Trophoblast cell (in vitro differentiated cells and primary cell): ENCODE measurements at regions not wholly inside any gene's neighbourhood (a gene's known extent, or its start where the extent isn't known, plus 50 kb on each side); places are given as distances from the start of the nearest gene placed in this dataset.

Experiments used
- DNase-seq, 2 donors: peaks; one replicate each; pipeline ENCODE4 v3.0.0-alpha.2; 2016
- H2AFZ ChIP-seq: 2 replicates; pipeline ENCODE4 v1.6.1; 2013; ENCODE audit warnings: low read length, moderate library complexity, mild to moderate bottlenecking; ENCODE audit not compliant: insufficient read depth, poor library complexity
- H2AK5ac ChIP-seq: 2 replicates; pipeline ENCODE4 v1.6.1; 2013; ENCODE audit warnings: mild to moderate bottlenecking, low read length
- H2BK120ac ChIP-seq: 2 replicates; pipeline ENCODE4 v1.6.1; 2013; ENCODE audit warnings: low read length, mild to moderate bottlenecking, moderate library complexity; ENCODE audit not compliant: insufficient read depth, poor library complexity
- H2BK12ac ChIP-seq: 2 replicates; pipeline ENCODE4 v1.6.1; 2013; ENCODE audit warnings: mild to moderate bottlenecking, low read length, moderate library complexity
- H2BK5ac ChIP-seq: 2 replicates; pipeline ENCODE4 v1.6.1; 2013; ENCODE audit warnings: low read length, low read depth, moderate library complexity, mild to moderate bottlenecking; ENCODE audit not compliant: poor library complexity
- H3K14ac ChIP-seq: 2 replicates; pipeline ENCODE4 v1.6.1; 2013; ENCODE audit warnings: mild to moderate bottlenecking, low read length
- H3K18ac ChIP-seq: 2 replicates; pipeline ENCODE4 v1.6.1; 2013; ENCODE audit warnings: mild to moderate bottlenecking, low read length
- H3K23ac ChIP-seq: 2 replicates; pipeline ENCODE4 v1.6.1; 2013; ENCODE audit warnings: low read length
- H3K27ac ChIP-seq: 2 replicates; pipeline ENCODE4 v1.5.1; 2013; ENCODE audit warnings: low read depth, mild to moderate bottlenecking, inconsistent platforms, low read length, moderate library complexity
- H3K27me3 ChIP-seq: 2 replicates; pipeline ENCODE4 v1.6.1; 2013; ENCODE audit warnings: inconsistent platforms, mild to moderate bottlenecking, low read length, moderate library complexity; ENCODE audit not compliant: insufficient read depth
- H3K36me3 ChIP-seq, 2 experiments: 1 replicate in 1 of 2; 2 replicates in 1 of 2; pipeline ENCODE4 v1.6.1; 2013; ENCODE audit warnings: low read length in 2 of 2, mild to moderate bottlenecking in 2 of 2, moderate library complexity in 1 of 2; ENCODE audit not compliant: insufficient read depth in 2 of 2, control insufficient read depth in 1 of 2
- H3K4ac ChIP-seq: 2 replicates; pipeline ENCODE4 v1.6.1; 2013; ENCODE audit warnings: low read depth, mild to moderate bottlenecking, low read length, moderate library complexity
- H3K4me1 ChIP-seq, 2 experiments: 1 replicate in 1 of 2; 2 replicates in 1 of 2; pipeline ENCODE4 v1.6.1; 2013; ENCODE audit warnings: low read length in 2 of 2, mild to moderate bottlenecking in 2 of 2, moderate library complexity in 1 of 2; ENCODE audit not compliant: insufficient read depth in 2 of 2, control insufficient read depth in 1 of 2
- H3K4me2 ChIP-seq: 2 replicates; pipeline ENCODE4 v1.6.1; 2013; ENCODE audit warnings: inconsistent platforms, mild to moderate bottlenecking, low read length, moderate library complexity
- H3K4me3 ChIP-seq: 2 replicates; pipeline ENCODE4 v1.5.1; 2013; ENCODE audit warnings: mild to moderate bottlenecking, low read depth, low read length, inconsistent platforms
- H3K79me1 ChIP-seq: one replicate; pipeline ENCODE4 v1.6.1; 2013; ENCODE audit warnings: low read length
- H3K79me2 ChIP-seq: 2 replicates; pipeline ENCODE4 v1.6.1; 2013; ENCODE audit warnings: low read length, mild to moderate bottlenecking; ENCODE audit not compliant: control insufficient read depth, insufficient read depth, poor library complexity
- H3K9ac ChIP-seq: 2 replicates; pipeline ENCODE4 v1.6.1; 2013; ENCODE audit warnings: mild to moderate bottlenecking, low read length
- H3K9me3 ChIP-seq: 2 replicates; pipeline ENCODE4 v1.6.1; 2013; ENCODE audit warnings: low read depth, mild to moderate bottlenecking, control low read depth, inconsistent platforms, low read length; ENCODE audit not compliant: insufficient read depth
- H4K12ac ChIP-seq: 2 replicates; pipeline ENCODE4 v1.6.1; 2013; ENCODE audit warnings: low read depth, mild to moderate bottlenecking, low read length, moderate library complexity
- H4K8ac ChIP-seq: 2 replicates; pipeline ENCODE4 v1.6.1; 2013; ENCODE audit warnings: low read depth, mild to moderate bottlenecking, low read length, moderate library complexity
- H4K91ac ChIP-seq: one replicate; pipeline ENCODE4 v1.6.1; 2013; ENCODE audit warnings: low read depth, mild to moderate bottlenecking, low read length, moderate library complexity
- WGBS: extraction: QIAGEN DNeasy Blood & Tissue Kit; methylation state at CpG from one replicate; pipeline ENCODE4 v1.1.7; 2013; ENCODE audit warnings: missing lambda C conversion rate; ENCODE audit not compliant: insufficient read length, insufficient coverage; ENCODE audit errors: extremely low coverage; 5-methylcytosine and 5-hydroxymethylcytosine counted together

DNA sequence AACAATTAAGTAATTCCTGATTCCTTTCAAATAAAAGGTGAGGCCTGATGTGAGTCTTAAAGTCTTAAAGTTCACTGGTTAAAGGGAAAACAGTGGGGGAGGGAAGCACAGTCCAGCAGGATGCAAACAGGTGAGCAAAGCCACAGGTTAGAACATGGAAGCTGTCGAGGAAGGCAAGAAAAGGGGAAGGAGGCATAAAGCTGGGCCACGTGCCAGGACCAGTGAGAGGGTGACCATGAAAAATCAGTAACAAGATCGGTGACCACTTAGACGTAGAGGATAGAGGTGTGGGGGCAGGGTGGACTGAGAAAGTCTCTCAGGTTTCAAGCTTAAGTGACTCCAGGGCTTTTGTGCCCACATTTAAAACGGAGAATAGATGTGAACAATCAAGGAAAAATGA lies 231.3 kb downstream of the SETD4 start:
- no peak overlapping the region for H4K91ac ChIP-seq
- H3K36me3 ChIP-seq: no peaks in the 10 kb centered on the region
- no peak overlapping the region for H2AK5ac ChIP-seq
- H3K27me3 ChIP-seq: no peaks in the 10 kb centered on the region
- no peak overlapping the region for H3K27ac ChIP-seq
- H3K4me1 ChIP-seq: no peaks in the 10 kb centered on the region
- H3K23ac ChIP-seq: no peak overlapping the region
- H4K12ac ChIP-seq: no peak overlapping the region
- no CpG with 5 or more reads among the region's 5 CpGs for WGBS
- H2BK5ac ChIP-seq: no peak overlapping the region
- no peaks in the 10 kb centered on the region for H3K79me2 ChIP-seq
- H3K9me3 ChIP-seq: no peaks in the 10 kb centered on the region
- no peak overlapping the region for H2AFZ ChIP-seq
- H3K18ac ChIP-seq: no peak overlapping the region
- H3K14ac ChIP-seq: no peak overlapping the region
- no peak overlapping the region for H2BK120ac ChIP-seq
- H3K4me2 ChIP-seq: no peak overlapping the region
- no peak overlapping the region for H3K4ac ChIP-seq
- no peaks in the 10 kb centered on the region for H3K79me1 ChIP-seq
- H3K4me3 ChIP-seq: no peak overlapping the region
- no peak overlapping the region for H4K8ac ChIP-seq
- DNase-seq: no peak
- no peak overlapping the region for H3K9ac ChIP-seq
- H2BK12ac ChIP-seq: no peak overlapping the region

DNA sequence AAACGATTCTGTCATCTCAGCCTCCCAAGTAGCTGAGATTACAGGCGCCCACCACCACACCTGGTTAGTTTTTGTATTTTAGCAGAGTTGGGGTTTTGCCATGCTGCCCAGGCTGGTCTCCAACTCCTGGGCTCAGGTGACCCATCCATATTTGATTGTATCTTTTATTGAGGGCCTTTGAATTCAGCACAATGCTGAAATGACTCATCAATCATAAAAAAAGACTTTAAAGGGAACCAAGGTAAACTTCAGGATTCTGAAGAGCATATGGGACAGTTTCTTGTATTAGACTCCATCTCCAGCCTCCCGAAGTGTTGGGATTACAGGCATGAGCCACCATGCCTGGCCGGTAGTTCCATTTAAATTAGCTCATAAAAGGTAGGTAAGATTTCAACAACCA lies 232.2 kb downstream of the SETD4 start:
- H2BK12ac ChIP-seq: no peak overlapping the region
- H2BK120ac ChIP-seq: no peak overlapping the region
- no peak overlapping the region for H4K8ac ChIP-seq
- H3K9ac ChIP-seq: no peak overlapping the region
- no CpG with 5 or more reads among the region's 4 CpGs for WGBS
- no peak overlapping the region for H3K4me3 ChIP-seq
- no peak overlapping the region for H3K4ac ChIP-seq
- no peaks in the 10 kb centered on the region for H3K79me2 ChIP-seq
- no peak overlapping the region for H3K18ac ChIP-seq
- no peaks in the 10 kb centered on the region for H3K79me1 ChIP-seq
- H3K14ac ChIP-seq: no peak overlapping the region
- no peak overlapping the region for H2BK5ac ChIP-seq
- no peaks in the 10 kb centered on the region for H3K4me1 ChIP-seq
- H3K23ac ChIP-seq: no peak overlapping the region
- no peaks in the 10 kb centered on the region for H3K9me3 ChIP-seq
- no peaks in the 10 kb centered on the region for H3K27me3 ChIP-seq
- H2AK5ac ChIP-seq: no peak overlapping the region
- DNase-seq: no peak
- no peak overlapping the region for H4K12ac ChIP-seq
- H3K27ac ChIP-seq: no peak overlapping the region
- H3K36me3 ChIP-seq: no peaks in the 10 kb centered on the region
- H4K91ac ChIP-seq: no peak overlapping the region
- no peak overlapping the region for H2AFZ ChIP-seq
- no peak overlapping the region for H3K4me2 ChIP-seq

DNA sequence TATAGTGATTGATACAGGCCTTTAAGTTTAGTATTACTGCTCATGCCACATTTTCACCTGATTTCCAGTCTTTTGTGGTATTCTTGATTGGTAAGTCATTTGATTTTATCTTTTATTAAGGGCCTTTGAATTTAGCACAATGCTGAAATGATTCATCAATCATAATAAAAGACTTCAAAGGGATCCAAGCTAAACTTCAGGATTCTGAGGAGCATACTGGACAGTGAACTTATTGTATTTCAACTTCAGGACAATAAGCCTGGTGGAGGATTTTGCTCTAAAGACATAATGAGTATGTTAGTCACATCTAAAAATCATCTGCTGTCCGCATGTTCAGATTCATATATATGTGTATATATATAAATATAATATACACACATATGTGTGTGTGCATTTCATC lies 233.3 kb downstream of the SETD4 start:
- Histone ChIP-seq H3K36me3 (no peaks in the 10 kb centered on the region), H4K12ac (no peak overlapping the region), H2BK120ac (no peak overlapping the region)

DNA sequence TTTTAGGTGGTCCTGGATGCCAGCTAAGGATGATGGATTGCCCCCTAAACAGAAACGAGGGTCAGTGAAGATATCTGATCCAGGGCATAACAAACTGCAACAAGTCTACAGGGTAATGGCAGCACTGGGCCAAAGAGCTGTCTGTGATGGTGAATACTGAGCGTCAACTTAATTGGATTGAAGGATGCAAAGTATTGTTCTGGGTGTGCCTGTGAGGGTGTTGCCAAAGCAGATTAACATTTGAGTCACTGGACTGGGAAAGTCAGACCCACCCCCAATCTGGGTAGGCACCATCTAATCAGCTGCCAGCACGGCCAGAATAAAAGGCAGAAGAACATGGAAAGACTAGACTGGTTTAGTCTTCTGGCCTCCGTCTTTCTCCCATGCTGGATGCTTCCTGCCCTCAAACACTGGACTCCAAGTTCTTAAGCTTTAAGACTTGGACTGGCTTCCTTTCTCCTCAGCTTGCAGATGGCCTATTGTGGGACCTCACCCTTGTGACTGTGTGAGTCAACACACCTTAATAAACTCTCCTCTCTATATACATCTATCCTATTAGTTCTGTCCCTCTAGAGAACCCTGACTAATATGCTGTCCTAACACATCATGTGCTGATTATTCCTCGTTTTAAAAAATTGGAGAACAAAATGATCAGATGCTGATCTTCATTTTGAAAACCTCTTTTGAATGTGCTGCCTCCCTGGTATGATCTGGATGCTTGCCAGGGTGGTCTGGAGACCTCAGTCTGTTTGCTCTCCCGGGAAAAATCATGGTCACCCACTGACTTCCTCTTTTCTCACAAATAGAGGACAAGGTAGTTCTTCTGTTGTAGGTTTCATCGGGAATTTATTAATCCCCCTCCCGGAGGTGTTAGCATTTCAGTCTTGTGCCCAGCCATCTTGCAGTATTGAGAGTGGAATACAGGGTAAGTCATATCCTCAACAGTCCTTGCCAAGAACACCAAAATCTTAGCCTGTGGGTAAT lies 234.7 kb downstream of the SETD4 start:
- Histone ChIP-seq H3K36me3 (no peaks in the 10 kb centered on the region), H3K4me2 (no peak overlapping the region), H3K4ac (no peak overlapping the region), H2AK5ac (no peak overlapping the region), H3K79me2 (no peaks in the 10 kb centered on the region), H2BK120ac (no peak overlapping the region), H3K14ac (no peak overlapping the region), H4K8ac (no peak overlapping the region), H3K9ac (no peak overlapping the region), H2BK12ac (no peak overlapping the region), H3K4me3 (no peak overlapping the region), H2AFZ (no peak overlapping the region), H2BK5ac (no peak overlapping the region), H3K18ac (no peak overlapping the region), H3K27me3 (no peaks in the 10 kb centered on the region), H4K91ac (no peak overlapping the region), H3K9me3 (no peaks in the 10 kb centered on the region), H4K12ac (no peak overlapping the region), H3K79me1 (no peaks in the 10 kb centered on the region), H3K27ac (no peak overlapping the region), H3K4me1 (no peaks in the 10 kb centered on the region), H3K23ac (no peak overlapping the region)
- no peak for DNase-seq
- no CpG with 5 or more reads among the region's 8 CpGs for WGBS

More for the DNA sequence above, 233.3 kb downstream of the SETD4 start:
- H3K23ac ChIP-seq: no peak overlapping the region
- no peak overlapping the region for H2AFZ ChIP-seq
- no peak overlapping the region for H2BK12ac ChIP-seq
- no peak overlapping the region for H2BK5ac ChIP-seq
- H4K8ac ChIP-seq: no peak overlapping the region
- H3K4me3 ChIP-seq: no peak overlapping the region
- H3K4me1 ChIP-seq: no peaks in the 10 kb centered on the region
- no peak for DNase-seq
- no CpG with 5 or more reads among the region's 1 CpG for whole genome bisulfite sequencing
- H4K91ac ChIP-seq: no peak overlapping the region
- H3K4ac ChIP-seq: no peak overlapping the region
- no peaks in the 10 kb centered on the region for H3K9me3 ChIP-seq
- H3K4me2 ChIP-seq: no peak overlapping the region
- no peak overlapping the region for H3K14ac ChIP-seq
- no peaks in the 10 kb centered on the region for H3K79me1 ChIP-seq
- no peak overlapping the region for H3K18ac ChIP-seq
- H3K27ac ChIP-seq: no peak overlapping the region
- H3K79me2 ChIP-seq: no peaks in the 10 kb centered on the region
- H2AK5ac ChIP-seq: no peak overlapping the region
- no peak overlapping the region for H3K9ac ChIP-seq
- H3K27me3 ChIP-seq: no peaks in the 10 kb centered on the region
